ENCODE measurements at regions not wholly inside any gene's neighbourhood (a gene's known extent, or its start where the extent isn't known, plus 50 kb on each side); places are given as distances from the start of the nearest gene placed in this dataset.

- TF ChIP-seq POLR2A (IDR thresholded peaks at IDR 0.05) (no peak), CTCF (IDR thresholded peaks at IDR 0.05) (no peak)
Measured at GRCh38 chr2:145815933-145816332, 1296.0 kb upstream of the ZEB2 start.

Data from testis (tissue), 2 donors.